ENCODE measurements at regions not wholly inside any gene's neighbourhood (a gene's known extent, or its start where the extent isn't known, plus 50 kb on each side); places are given as distances from the start of the nearest gene placed in this dataset.

DNA sequence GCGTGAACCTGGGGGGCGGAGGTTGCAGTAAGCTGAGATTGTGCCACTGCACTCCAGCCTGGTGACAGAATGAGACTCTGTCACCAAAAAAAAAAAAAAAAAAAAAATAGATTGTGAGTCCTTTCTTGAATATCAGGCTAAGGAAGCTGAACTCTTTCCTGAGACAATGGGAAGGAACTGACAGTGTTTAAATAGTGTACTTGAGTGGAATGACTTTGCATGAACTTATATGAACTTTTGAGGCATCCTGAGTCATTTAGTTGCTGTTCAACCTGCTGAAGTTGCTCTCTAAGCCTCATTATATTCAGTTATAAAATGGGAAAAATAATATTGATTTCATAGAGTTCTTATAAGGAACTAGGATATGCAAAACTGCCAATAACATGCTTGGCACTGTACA lies 79.3 kb upstream of the LIMCH1 start:
- H3K4me2 ChIP-seq (ENCODE audit: low read length): no peak overlapping the region
- no peak overlapping the region for H2AFZ ChIP-seq (ENCODE audit: low read depth, low read length)
- no peaks in the 10 kb centered on the region for H3K27me3 ChIP-seq (ENCODE audit: low read depth, low read length)
- TF ChIP-seq EZH2phosphoT487 (IDR thresholded peaks at IDR 0.05; ENCODE audit: low read depth): no peak
- TF ChIP-seq, protein P1, sequence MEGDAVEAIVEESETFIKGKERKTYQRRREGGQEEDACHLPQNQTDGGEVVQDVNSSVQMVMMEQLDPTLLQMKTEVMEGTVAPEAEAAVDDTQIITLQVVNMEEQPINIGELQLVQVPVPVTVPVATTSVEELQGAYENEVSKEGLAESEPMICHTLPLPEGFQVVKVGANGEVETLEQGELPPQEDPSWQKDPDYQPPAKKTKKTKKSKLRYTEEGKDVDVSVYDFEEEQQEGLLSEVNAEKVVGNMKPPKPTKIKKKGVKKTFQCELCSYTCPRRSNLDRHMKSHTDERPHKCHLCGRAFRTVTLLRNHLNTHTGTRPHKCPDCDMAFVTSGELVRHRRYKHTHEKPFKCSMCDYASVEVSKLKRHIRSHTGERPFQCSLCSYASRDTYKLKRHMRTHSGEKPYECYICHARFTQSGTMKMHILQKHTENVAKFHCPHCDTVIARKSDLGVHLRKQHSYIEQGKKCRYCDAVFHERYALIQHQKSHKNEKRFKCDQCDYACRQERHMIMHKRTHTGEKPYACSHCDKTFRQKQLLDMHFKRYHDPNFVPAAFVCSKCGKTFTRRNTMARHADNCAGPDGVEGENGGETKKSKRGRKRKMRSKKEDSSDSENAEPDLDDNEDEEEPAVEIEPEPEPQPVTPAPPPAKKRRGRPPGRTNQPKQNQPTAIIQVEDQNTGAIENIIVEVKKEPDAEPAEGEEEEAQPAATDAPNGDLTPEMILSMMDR (IDR thresholded peaks at IDR 0.05; ENCODE audit: low read depth, low read length): no peak
- no peaks in the 10 kb centered on the region for H3K79me2 ChIP-seq (ENCODE audit: low read length)
- no peaks in the 10 kb centered on the region for H3K4me1 ChIP-seq (ENCODE audit: low read length)
- no peak overlapping the region for H3K4me3 ChIP-seq (ENCODE audit: low read length)
- H3K27ac ChIP-seq (ENCODE audit: low read length): no peak overlapping the region
- H3K9ac ChIP-seq (ENCODE audit: low read length): no peak overlapping the region
- H4K20me1 ChIP-seq (ENCODE audit: insufficient read depth, low read length): no peaks in the 10 kb centered on the region
- no peaks in the 10 kb centered on the region for H3K9me3 ChIP-seq (ENCODE audit: insufficient read depth, low read length)
- no peaks in the 10 kb centered on the region for H3K36me3 ChIP-seq (replicated peaks; ENCODE audit: low read depth, low read length)

DNA sequence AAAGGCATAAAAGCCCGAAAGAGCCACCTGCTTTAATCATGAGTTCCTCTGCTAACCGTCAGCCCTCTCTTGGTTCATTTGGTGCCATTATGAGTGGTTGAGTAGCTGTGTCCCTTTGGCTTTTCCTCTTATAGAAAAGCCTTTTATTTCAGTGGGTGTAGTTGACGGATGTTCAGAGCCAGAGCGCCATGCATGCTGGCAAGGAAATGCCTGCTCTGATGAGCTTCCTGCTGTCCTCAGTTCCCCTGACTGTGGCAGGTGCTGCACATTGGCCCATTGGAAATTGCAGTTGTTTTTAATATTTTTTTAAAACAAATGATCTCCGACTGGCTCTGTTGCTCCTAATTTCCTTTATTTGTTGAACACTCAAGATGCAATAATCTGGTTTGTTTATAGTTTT lies 77.3 kb upstream of the LIMCH1 start:
- Histone ChIP-seq H3K36me3 (replicated peaks; ENCODE audit: low read depth, low read length) (no peaks in the 10 kb centered on the region), H3K27ac (ENCODE audit: low read length) (no peak overlapping the region), H4K20me1 (ENCODE audit: insufficient read depth, low read length) (no peaks in the 10 kb centered on the region), H3K4me3 (ENCODE audit: low read length) (no peak overlapping the region), H3K27me3 (ENCODE audit: low read depth, low read length) (no peaks in the 10 kb centered on the region), H3K9me3 (ENCODE audit: insufficient read depth, low read length) (no peaks in the 10 kb centered on the region), H2AFZ (ENCODE audit: low read depth, low read length) (no peak overlapping the region), H3K79me2 (ENCODE audit: low read length) (no peaks in the 10 kb centered on the region), H3K4me1 (ENCODE audit: low read length) (no peaks in the 10 kb centered on the region), H3K9ac (ENCODE audit: low read length) (no peak overlapping the region), H3K4me2 (ENCODE audit: low read length) (no peak overlapping the region)
- TF ChIP-seq, protein P1 (IDR thresholded peaks at IDR 0.05; ENCODE audit: low read depth, low read length): no peak
- no peak for TF ChIP-seq EZH2phosphoT487 (IDR thresholded peaks at IDR 0.05; ENCODE audit: low read depth)

DNA sequence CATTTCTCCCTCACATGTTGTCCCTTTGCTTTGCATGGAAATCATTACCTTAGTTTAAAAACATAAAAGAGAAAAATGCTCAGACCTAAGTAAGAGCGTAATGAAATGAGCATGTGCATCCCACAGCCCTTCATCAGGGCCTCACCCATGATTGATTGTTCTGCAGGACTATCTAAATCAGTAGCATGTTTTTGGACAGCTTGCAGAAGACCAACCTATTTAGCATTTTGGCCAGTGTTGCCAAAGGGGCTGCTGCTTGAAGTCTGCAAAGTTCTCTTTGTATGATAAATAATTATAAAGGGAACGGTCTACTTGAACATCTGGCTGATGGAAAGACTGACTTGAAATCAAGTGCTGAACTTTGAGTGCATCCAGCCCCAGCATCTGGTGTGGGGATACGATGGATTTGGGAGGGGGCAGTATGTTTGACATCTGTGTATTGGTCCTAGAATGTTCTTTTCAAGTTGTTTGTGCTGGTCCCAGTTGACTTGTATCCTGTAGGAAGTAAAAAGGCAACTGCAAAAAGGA lies 76.1 kb upstream of the LIMCH1 start:
- H3K9ac ChIP-seq (ENCODE audit: low read length): no peak overlapping the region
- no peaks in the 10 kb centered on the region for H3K4me1 ChIP-seq (ENCODE audit: low read length)
- no peak overlapping the region for H3K27ac ChIP-seq (ENCODE audit: low read length)
- no peaks in the 10 kb centered on the region for H3K27me3 ChIP-seq (ENCODE audit: low read depth, low read length)
- H3K36me3 ChIP-seq (replicated peaks; ENCODE audit: low read depth, low read length): no peaks in the 10 kb centered on the region
- H2AFZ ChIP-seq (ENCODE audit: low read depth, low read length): no peak overlapping the region
- no peak overlapping the region for H3K4me3 ChIP-seq (ENCODE audit: low read length)
- no peaks in the 10 kb centered on the region for H4K20me1 ChIP-seq (ENCODE audit: insufficient read depth, low read length)
- H3K9me3 ChIP-seq (ENCODE audit: insufficient read depth, low read length): no peaks in the 10 kb centered on the region
- no peak overlapping the region for H3K4me2 ChIP-seq (ENCODE audit: low read length)
- no peak for TF ChIP-seq EZH2phosphoT487 (IDR thresholded peaks at IDR 0.05; ENCODE audit: low read depth)
- TF ChIP-seq, protein P1 (IDR thresholded peaks at IDR 0.05; ENCODE audit: low read depth, low read length): no peak
- no peaks in the 10 kb centered on the region for H3K79me2 ChIP-seq (ENCODE audit: low read length)

DNA sequence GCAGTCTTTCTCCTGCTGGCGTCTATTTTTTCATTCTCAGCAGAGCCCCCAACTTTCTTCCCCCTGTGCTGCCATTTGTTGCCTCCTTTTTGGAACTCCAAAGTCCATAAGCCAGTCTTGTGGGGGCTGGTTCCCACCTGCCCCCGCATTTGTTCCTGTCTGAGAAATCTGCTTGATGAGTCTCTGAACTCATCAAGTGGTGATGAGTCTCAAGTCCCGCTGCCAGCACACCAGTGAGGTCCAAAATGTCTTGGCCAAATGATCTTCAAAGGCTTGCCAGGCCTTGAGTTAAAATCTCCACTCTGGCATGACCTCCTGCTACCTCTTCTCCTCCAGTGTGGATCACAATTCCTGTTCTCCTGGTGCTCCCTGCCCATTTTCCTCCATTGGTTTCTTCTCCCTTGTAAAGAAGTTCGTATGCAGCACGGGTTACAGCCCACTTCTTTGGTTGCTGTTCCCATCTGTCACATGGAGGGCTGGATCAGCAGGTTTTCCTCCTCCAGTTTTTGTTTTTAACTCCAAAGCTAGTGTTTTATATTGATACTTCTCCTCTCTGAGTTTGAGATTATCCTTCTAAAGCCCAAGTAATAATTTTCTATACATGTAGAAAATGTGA lies 72.7 kb upstream of the LIMCH1 start:
- Histone ChIP-seq H3K4me3 (ENCODE audit: low read length) (no peak overlapping the region), H3K9ac (ENCODE audit: low read length) (no peak overlapping the region), H3K27ac (ENCODE audit: low read length) (no peak overlapping the region), H3K79me2 (ENCODE audit: low read length) (no peaks in the 10 kb centered on the region), H4K20me1 (ENCODE audit: insufficient read depth, low read length) (no peaks in the 10 kb centered on the region), H2AFZ (ENCODE audit: low read depth, low read length) (no peak overlapping the region), H3K36me3 (replicated peaks; ENCODE audit: low read depth, low read length) (no peaks in the 10 kb centered on the region), H3K4me1 (ENCODE audit: low read length) (no peaks in the 10 kb centered on the region), H3K9me3 (ENCODE audit: insufficient read depth, low read length) (no peaks in the 10 kb centered on the region), H3K4me2 (ENCODE audit: low read length) (no peak overlapping the region), H3K27me3 (ENCODE audit: low read depth, low read length) (peaks cover 4% of the 10 kb centered on the region; the same call in 1 of the 2 replicates)
- TF ChIP-seq EZH2phosphoT487 (IDR thresholded peaks at IDR 0.05; ENCODE audit: low read depth): no peak
- TF ChIP-seq, protein P1 (IDR thresholded peaks at IDR 0.05; ENCODE audit: low read depth, low read length): no peak

Data from OCI-LY3 (cell line).